Epithelial cell of prostate (primary cell): ENCODE measurements at regions not wholly inside any gene's neighbourhood (a gene's known extent, or its start where the extent isn't known, plus 50 kb on each side); places are given as distances from the start of the nearest gene placed in this dataset.

Experiments
- DNase-seq: peaks from one replicate; pipeline ENCODE4 v3.0.0-alpha.2; 2011; ENCODE audit warnings: low read depth, low spot score
- H3K27ac ChIP-seq: fragments of 450-650 bp; 2 replicates; pipeline ENCODE4 v1.5.1; 2017; ENCODE audit warnings: mild to moderate bottlenecking

- no peak for DNase-seq
- H3K27ac ChIP-seq: no peak overlapping the region
Observed at GRCh38 chr16:17544304-17544703, 73.5 kb upstream of the XYLT1 start.

- DNase-seq: no peak
Observed at GRCh38 chr16:17543073-17543472, 72.3 kb upstream of the XYLT1 start.

GRCh38 chr16:17541324-17541723 lies 70.6 kb upstream of the XYLT1 start:
- DNase-seq: no peak

More at GRCh38 chr16:17543073-17543472, 72.3 kb upstream of the XYLT1 start:
- H3K27ac ChIP-seq: no peak overlapping the region

GRCh38 chr16:17538927-17539326 lies 68.2 kb upstream of the XYLT1 start:
- no peak overlapping the region for H3K27ac ChIP-seq
- no peak for DNase-seq

More at GRCh38 chr16:17541324-17541723, 70.6 kb upstream of the XYLT1 start:
- no peak overlapping the region for H3K27ac ChIP-seq

- no peak for DNase-seq
- H3K27ac ChIP-seq: no peak overlapping the region
Observed at GRCh38 chr16:17532338-17532995, 61.7 kb upstream of the XYLT1 start.

GRCh38 chr16:17529982-17530760 lies 59.4 kb upstream of the XYLT1 start:
- DNase-seq: no peak
- no peak overlapping the region for H3K27ac ChIP-seq

GRCh38 chr16:17526956-17527937 lies 56.5 kb upstream of the XYLT1 start:
- no peak overlapping the region for H3K27ac ChIP-seq
- no peak for DNase-seq

DNA sequence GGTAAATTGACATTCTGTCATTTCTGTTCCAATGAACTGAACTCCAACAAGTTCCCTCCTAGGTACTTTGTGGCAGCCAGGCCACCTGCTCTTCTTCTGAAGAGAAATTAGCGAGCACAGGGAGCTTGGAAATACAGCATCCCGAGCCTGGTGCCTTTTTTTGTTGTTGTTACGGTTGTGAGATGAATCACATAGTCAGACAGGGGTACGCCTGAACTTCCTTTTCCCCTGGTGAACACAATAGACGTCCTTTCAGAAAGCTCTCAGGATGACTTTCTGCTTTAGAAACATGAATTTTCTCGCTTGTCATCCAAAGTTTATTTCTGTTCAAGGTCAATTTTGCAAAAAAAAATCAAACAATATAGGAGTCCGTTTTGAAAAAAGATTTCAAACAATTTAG lies 53.9 kb upstream of the XYLT1 start:
- H3K27ac ChIP-seq: no peak overlapping the region
- no peak for DNase-seq

DNA sequence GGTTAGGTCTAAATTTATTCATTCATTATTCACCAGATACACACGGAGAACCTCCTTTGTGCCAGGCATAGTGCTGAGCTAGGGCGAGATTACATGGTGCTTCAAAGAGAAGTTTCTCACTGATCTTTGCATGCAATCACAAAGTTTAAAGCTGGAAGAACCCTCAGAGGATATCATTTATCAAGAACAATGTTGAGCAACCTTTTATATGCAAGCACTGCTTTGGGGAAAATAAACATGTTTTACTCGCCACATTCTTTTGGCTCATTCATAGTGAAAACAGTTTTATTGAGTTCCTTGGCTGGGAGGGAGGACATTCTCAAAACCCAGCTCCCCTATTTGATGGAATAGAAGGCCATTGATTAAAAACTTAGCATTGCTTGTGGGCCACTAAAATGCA lies 49.8 kb upstream of the XYLT1 start:
- H3K27ac ChIP-seq: no peak overlapping the region
- DNase-seq: no peak
